ENCODE measurements at regions not wholly inside any gene's neighbourhood (a gene's known extent, or its start where the extent isn't known, plus 50 kb on each side); places are given as distances from the start of the nearest gene placed in this dataset.

GRCh38 chr5:133706506-133707430 is 94.4 kb upstream of the FSTL4 start:
- no peak for DNase-seq (ENCODE audit: low spot score)
- intact Hi-C loops (cut with micrococcal nuclease; ENCODE audit: unreplicated experiment), result no loop called here
- TF ChIP-seq EZH2phosphoT487 (IDR thresholded peaks at IDR 0.05; ENCODE audit: borderline replicate concordance, low read depth, low read length) (no peak), CTCF (conservative IDR thresholded peaks at IDR 0.05; ENCODE audit: low read length) (no peak)
- H3K4me2 ChIP-seq (ENCODE audit: low read length), result no peak overlapping the region
- H3K79me2 ChIP-seq (ENCODE audit: insufficient read depth, low read depth, low read length), result no peaks in the 10 kb centered on the region
- no TSS peak for BruUV-seq (replicated peaks)
- no peaks in the 10 kb centered on the region for H4K20me1 ChIP-seq (ENCODE audit: insufficient read depth, low read length)
- H3K27ac ChIP-seq (ENCODE audit: low read depth, low read length, poor library complexity, severe bottlenecking), result no peak overlapping the region
- no peaks in the 10 kb centered on the region for H3K4me1 ChIP-seq (ENCODE audit: insufficient read depth, low read length, poor library complexity, severe bottlenecking)
- no peaks in the 10 kb centered on the region for H3K36me3 ChIP-seq (ENCODE audit: insufficient read depth, low read length)
- ChIA-PET CTCF (ENCODE audit: unreplicated experiment) (no interaction called here), POLR2A (no interaction called here)
- H3K9me3 ChIP-seq (ENCODE audit: low read length), result no peaks in the 10 kb centered on the region
- H2AFZ ChIP-seq (ENCODE audit: low read length), result no peak overlapping the region
- H3K4me3 ChIP-seq (ENCODE audit: low read depth, low read length, poor library complexity, severe bottlenecking), result no peak overlapping the region
- no peaks in the 10 kb centered on the region for H3K9me2 ChIP-seq (ENCODE audit: insufficient read depth, low read length)

- no peak for DNase-seq (ENCODE audit: low spot score)
- Histone ChIP-seq H3K9me3 (ENCODE audit: low read length) (no peaks in the 10 kb centered on the region), H2AFZ (ENCODE audit: low read length) (no peak overlapping the region), H3K9me2 (ENCODE audit: insufficient read depth, low read length) (no peaks in the 10 kb centered on the region), H4K20me1 (ENCODE audit: insufficient read depth, low read length) (no peaks in the 10 kb centered on the region), H3K79me2 (ENCODE audit: insufficient read depth, low read depth, low read length) (no peaks in the 10 kb centered on the region), H3K4me2 (ENCODE audit: low read length) (no peak overlapping the region), H3K4me1 (ENCODE audit: insufficient read depth, low read length, poor library complexity, severe bottlenecking) (no peaks in the 10 kb centered on the region), H3K36me3 (ENCODE audit: insufficient read depth, low read length) (no peaks in the 10 kb centered on the region), H3K27ac (ENCODE audit: low read depth, low read length, poor library complexity, severe bottlenecking) (no peak overlapping the region), H3K4me3 (ENCODE audit: low read depth, low read length, poor library complexity, severe bottlenecking) (no peak overlapping the region)
- CTCF ChIA-PET (ENCODE audit: unreplicated experiment), result no interaction called here
- intact Hi-C loops (cut with micrococcal nuclease; ENCODE audit: unreplicated experiment), result no loop called here
- BruUV-seq (replicated peaks), result no TSS peak
- TF ChIP-seq CTCF (conservative IDR thresholded peaks at IDR 0.05; ENCODE audit: low read length) (no peak), EZH2phosphoT487 (IDR thresholded peaks at IDR 0.05; ENCODE audit: borderline replicate concordance, low read depth, low read length) (no peak)
- POLR2A ChIA-PET, result no interaction called here
These were observed 93.0 kb upstream of the FSTL4 start for GRCh38 chr5:133705331-133705730.

- intact Hi-C loops (cut with micrococcal nuclease; ENCODE audit: unreplicated experiment), result no loop called here
- no peaks in the 10 kb centered on the region for H3K9me2 ChIP-seq (ENCODE audit: insufficient read depth, low read length)
- H3K4me1 ChIP-seq (ENCODE audit: insufficient read depth, low read length, poor library complexity, severe bottlenecking), result no peaks in the 10 kb centered on the region
- no peak overlapping the region for H3K27ac ChIP-seq (ENCODE audit: low read depth, low read length, poor library complexity, severe bottlenecking)
- no peaks in the 10 kb centered on the region for H3K36me3 ChIP-seq (ENCODE audit: insufficient read depth, low read length)
- ChIA-PET CTCF (ENCODE audit: unreplicated experiment) (interaction anchor here (0.5 kb wide), 1 partner anchor 9 kb away, joined by 4 read pairs; no protein-coding TSS in a partner anchor), POLR2A (no interaction called here)
- no peak overlapping the region for H3K4me3 ChIP-seq (ENCODE audit: low read depth, low read length, poor library complexity, severe bottlenecking)
- TF ChIP-seq CTCF (conservative IDR thresholded peaks at IDR 0.05; ENCODE audit: low read length) (no peak), EZH2phosphoT487 (IDR thresholded peaks at IDR 0.05; ENCODE audit: borderline replicate concordance, low read depth, low read length) (no peak)
- no TSS peak for BruUV-seq (replicated peaks)
- no peaks in the 10 kb centered on the region for H3K79me2 ChIP-seq (ENCODE audit: insufficient read depth, low read depth, low read length)
- no peak overlapping the region for H2AFZ ChIP-seq (ENCODE audit: low read length)
- H3K9me3 ChIP-seq (ENCODE audit: low read length), result no peaks in the 10 kb centered on the region
- no peak overlapping the region for H3K4me2 ChIP-seq (ENCODE audit: low read length)
- no peaks in the 10 kb centered on the region for H4K20me1 ChIP-seq (ENCODE audit: insufficient read depth, low read length)
- DNase-seq (ENCODE audit: low spot score), result no peak
These were observed 92.1 kb upstream of the FSTL4 start for GRCh38 chr5:133704411-133704810.

Data from OCI-LY7 (cell line).